ENCODE measurements at regions not wholly inside any gene's neighbourhood (a gene's known extent, or its start where the extent isn't known, plus 50 kb on each side); places are given as distances from the start of the nearest gene placed in this dataset.
A peak's percentile ranks its signal among the peaks of the same experiment; 100 is the strongest.

- Histone ChIP-seq H3K27ac (ENCODE audit: extremely low read depth, low read depth, low read length) (no peak overlapping the region), H3K4me3 (ENCODE audit: low read depth, low read length) (no peak overlapping the region), H3K36me3 (ENCODE audit: control insufficient read depth in 2 of 2, insufficient read depth in 1 of 2, low read length in 2 of 2) (no peaks in the 10 kb centered on the region), H3K4me1 (ENCODE audit: control insufficient read depth, insufficient read depth, low read length) (no peaks in the 10 kb centered on the region), H3K9me3 (ENCODE audit: control insufficient read depth, insufficient read depth, low read depth, low read length) (no peaks in the 10 kb centered on the region)
- peak; percentile 40; the same call in 1 of the 2 replicates for TF ChIP-seq HIC1 (tag by site-specific recombination; IDR thresholded peaks at IDR 0.05)
- peak; percentile 65 for TF ChIP-seq ZNF843 (tag by site-specific recombination; IDR thresholded peaks at IDR 0.05)
- 0 out of 2 replicates have a peak, but pooled peaks have one; percentile 32 for TF ChIP-seq ZNF692 (tag by site-specific recombination; IDR thresholded peaks at IDR 0.05)
- no peak; the same call in 1 of the 2 replicates for TF ChIP-seq ZNF639 (tag by site-specific recombination; IDR thresholded peaks at IDR 0.05)
- TF ChIP-seq ZFP37 (tag by site-specific recombination; IDR thresholded peaks at IDR 0.05): 0 out of 2 replicates have a peak, but pooled peaks have one; percentile 47
- 0 out of 2 replicates have a peak, but pooled peaks have one; percentile 31 for TF ChIP-seq ZEB2 (tag by site-specific recombination; IDR thresholded peaks at IDR 0.05)
- TF ChIP-seq SP7 (tag by site-specific recombination; IDR thresholded peaks at IDR 0.05): 0 out of 2 replicates have a peak, but pooled peaks have one; percentile 17
- no peak for TF ChIP-seq ZSCAN18 (tag by site-specific recombination; IDR thresholded peaks at IDR 0.05)
- peak; percentile 79 for TF ChIP-seq KLF8 (tag by site-specific recombination; IDR thresholded peaks at IDR 0.05)
- no peak for TF ChIP-seq ZBTB44 (tag by site-specific recombination; IDR thresholded peaks at IDR 0.05)
- TF ChIP-seq OSR2 (tag by site-specific recombination; IDR thresholded peaks at IDR 0.05): 0 out of 2 replicates have a peak, but pooled peaks have one; percentile 16
- peak; percentile 54; the same call in 1 of the 2 replicates for TF ChIP-seq ZNF184 (tag by site-specific recombination; IDR thresholded peaks at IDR 0.05)
- peak; percentile 59; the same call in 1 of the 2 replicates for TF ChIP-seq ZNF629 (tag by site-specific recombination; IDR thresholded peaks at IDR 0.05)
- no peak for TF ChIP-seq BCL11B (tag by site-specific recombination; IDR thresholded peaks at IDR 0.05; ENCODE audit: low read depth)
- peak; percentile 91 for TF ChIP-seq ZNF366 (tag by site-specific recombination; conservative IDR thresholded peaks at IDR 0.05)
- ChIA-PET CTCF (interaction anchor here (2.9 kb wide), 1 partner anchor 84 kb away, joined by 18 read pairs; no protein-coding TSS in a partner anchor), POLR2A (interaction anchor here (1.2 kb wide), 1 partner anchor 27 kb away, joined by 4 read pairs; no protein-coding TSS in a partner anchor)
These were observed 167.9 kb upstream of the NXPH2 start for GRCh38 chr2:138948070-138948539.

- Histone ChIP-seq H3K4me3 (ENCODE audit: low read depth, low read length) (no peak overlapping the region), H3K36me3 (ENCODE audit: control insufficient read depth in 2 of 2, insufficient read depth in 1 of 2, low read length in 2 of 2) (no peaks in the 10 kb centered on the region), H3K4me1 (ENCODE audit: control insufficient read depth, insufficient read depth, low read length) (no peaks in the 10 kb centered on the region), H3K27ac (ENCODE audit: extremely low read depth, low read depth, low read length) (no peak overlapping the region), H3K9me3 (ENCODE audit: control insufficient read depth, insufficient read depth, low read depth, low read length) (no peaks in the 10 kb centered on the region)
- TF ChIP-seq ZNF555 (tag by site-specific recombination; conservative IDR thresholded peaks at IDR 0.05) (no peak), ZNF354C (tag by site-specific recombination; IDR thresholded peaks at IDR 0.05; ENCODE audit: borderline replicate concordance, low read depth) (no peak), GLI4 (tag by site-specific recombination; IDR thresholded peaks at IDR 0.05) (no peak), ZBTB10 (tag by site-specific recombination; IDR thresholded peaks at IDR 0.05) (no peak), ZNF544 (tag by site-specific recombination; IDR thresholded peaks at IDR 0.05) (no peak)
- ChIA-PET CTCF (no interaction called here), POLR2A (no interaction called here)
These were observed 163.3 kb upstream of the NXPH2 start for GRCh38 chr2:138943470-138943869.
